ENCODE measurements at regions not wholly inside any gene's neighbourhood (a gene's known extent, or its start where the extent isn't known, plus 50 kb on each side); places are given as distances from the start of the nearest gene placed in this dataset.
"Not testable (repeated sequence)": the region's sequence is repeated elsewhere in the genome, so short reads cannot be mapped to it uniquely, and the experiment has no call there.

DNA sequence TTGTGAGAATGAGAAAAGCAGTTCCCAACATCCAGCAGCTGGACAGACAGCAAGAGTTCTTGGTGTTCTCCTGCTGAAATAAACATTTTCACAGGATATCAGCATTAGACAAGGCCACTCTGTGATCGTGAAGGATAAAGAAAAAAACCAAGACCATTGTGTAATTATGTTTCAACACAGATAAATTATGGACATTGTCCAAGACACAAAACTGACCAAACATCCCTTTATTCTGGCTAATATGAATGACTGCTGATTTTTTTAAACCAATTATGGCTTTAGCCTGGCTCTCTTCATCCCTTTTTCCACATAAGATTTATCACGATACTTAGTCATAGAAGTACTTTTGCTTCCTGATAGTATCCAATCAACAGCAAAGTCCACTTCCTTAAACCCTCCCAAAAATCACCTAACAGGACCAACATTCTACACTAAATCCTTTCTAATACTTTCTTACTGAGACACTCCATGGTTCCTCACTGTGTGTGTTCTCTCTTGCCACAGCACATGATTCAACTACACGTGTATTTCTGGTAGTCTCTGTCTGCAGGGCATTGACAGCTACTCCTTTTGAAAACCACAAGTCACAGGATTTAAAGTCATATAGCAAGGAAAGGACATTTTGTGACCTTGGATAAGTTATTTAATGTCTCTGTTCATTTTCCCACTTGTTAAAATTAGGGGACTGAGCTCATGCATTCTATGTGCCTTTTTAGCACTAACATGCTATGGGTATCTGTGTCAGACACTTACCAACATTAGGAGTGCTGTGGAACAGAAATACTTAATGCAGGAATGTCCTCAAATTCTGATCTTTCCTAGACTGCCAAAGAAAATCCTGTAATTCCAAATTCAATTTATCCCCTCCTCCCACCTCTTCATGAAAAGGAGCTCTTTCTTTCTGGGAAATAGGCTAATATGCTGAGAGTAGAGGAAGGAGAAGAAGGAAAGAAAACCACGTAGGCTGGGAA lies 137.2 kb upstream of the PGRMC2 start:
- in situ Hi-C loops (cut with HindIII; ENCODE audit: low sequenced_read_pairs): loop anchor here (5.0 kb wide), 1 partner anchor 68 kb away; no protein-coding TSS in a partner anchor

DNA sequence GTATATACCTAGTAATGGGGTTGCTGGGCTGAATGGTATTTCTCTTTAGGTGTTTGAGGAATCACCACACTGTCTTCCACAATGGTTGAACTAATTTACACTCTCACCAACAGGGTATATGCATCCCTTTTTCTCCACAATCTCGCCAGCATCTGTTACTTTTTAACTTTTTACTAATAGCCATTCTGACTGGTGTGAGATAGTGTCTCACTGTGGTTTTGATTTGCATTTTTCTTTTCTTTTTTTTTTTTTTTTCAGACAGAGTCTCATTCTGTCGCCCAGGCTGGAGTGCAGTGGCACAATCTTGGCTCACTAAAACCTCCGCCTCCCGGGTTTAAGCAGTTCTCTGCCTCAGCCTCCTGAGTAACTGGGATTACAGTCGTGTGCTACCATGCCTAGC lies 134.7 kb upstream of the PGRMC2 start:
- in situ Hi-C loops (cut with HindIII; ENCODE audit: low sequenced_read_pairs): not testable (repeated sequence)

DNA sequence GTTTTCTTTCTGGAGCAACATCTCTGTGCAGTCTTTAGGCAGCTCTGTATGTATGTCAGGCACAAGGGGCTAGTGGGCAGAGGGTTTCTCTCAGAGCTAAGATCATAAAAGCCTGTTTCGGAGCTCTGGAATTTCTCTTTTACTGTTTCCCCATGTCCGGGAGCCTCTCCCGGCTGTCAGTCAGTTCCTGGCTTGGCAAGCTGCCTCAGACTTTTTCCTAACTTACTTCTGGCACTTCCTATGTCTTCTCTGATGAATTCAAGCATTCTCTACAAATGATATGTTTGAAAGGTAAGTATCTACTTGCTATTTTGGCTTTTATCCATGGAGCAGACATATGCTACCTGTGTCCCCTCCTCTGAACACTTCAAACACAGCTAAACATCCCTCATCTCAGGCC lies 129.3 kb upstream of the PGRMC2 start:
- in situ Hi-C loops (cut with HindIII; ENCODE audit: low sequenced_read_pairs): no loop called here

DNA sequence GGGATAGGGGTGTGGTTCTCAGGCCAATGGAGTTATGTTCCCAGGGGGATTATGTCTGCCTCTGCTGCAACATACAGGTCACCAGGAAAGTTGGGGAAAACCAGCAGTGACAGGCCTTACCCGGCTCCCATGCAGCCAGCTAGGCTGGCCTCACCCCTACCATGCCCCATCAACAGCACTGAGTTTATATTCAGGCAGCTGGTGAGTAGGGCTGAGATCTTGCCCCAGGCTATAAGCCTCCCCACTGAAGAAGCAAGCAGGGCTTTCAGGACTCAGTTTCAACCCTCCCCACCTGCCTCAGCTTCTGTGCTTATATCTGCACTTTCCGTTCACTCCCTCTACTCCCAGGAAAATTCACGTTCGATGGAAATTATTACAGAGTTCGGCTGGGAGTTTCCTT lies 122.4 kb upstream of the PGRMC2 start:
- in situ Hi-C loops (cut with HindIII; ENCODE audit: low sequenced_read_pairs): no loop called here

DNA sequence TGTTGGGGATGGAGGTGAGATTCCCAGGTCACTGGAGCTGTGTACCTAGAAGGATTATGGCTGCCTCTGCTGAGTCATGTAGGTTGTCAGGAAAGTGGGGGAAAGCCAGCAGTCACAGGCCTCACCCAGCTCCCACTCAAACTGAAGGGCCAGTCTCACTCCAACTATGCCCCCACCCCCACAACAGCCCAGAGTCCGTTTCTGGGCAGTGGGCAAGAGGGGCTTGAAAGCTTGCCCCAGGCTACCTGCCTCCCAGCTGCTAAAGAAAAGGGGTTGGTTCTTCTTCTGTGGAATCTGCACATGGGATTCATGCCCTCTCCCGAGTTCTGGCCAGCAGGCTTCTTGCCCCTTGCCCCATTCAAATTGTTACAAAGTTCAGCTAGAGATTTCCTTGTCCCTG lies 116.0 kb upstream of the PGRMC2 start:
- in situ Hi-C loops (cut with HindIII; ENCODE audit: low sequenced_read_pairs): no loop called here

DNA sequence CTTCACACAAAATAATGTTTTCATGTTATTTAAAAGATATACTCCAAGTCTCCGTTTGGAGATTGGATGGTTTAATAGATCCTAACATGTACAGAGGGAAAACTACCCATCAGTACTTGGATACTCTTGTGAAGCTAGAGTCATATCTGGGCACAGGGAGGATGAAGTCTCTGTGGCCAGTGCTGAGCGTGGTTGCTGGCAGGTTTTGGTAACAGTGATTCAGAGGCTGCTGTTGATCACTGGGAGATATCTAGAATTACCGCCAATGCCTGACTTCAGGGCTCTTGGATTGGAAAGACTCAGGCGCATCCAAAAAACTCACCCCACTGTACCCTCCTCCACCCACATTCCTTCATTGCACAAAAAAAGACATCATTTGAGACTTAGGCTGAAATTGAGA lies 107.2 kb upstream of the PGRMC2 start:
- in situ Hi-C loops (cut with HindIII; ENCODE audit: low sequenced_read_pairs): no loop called here

DNA sequence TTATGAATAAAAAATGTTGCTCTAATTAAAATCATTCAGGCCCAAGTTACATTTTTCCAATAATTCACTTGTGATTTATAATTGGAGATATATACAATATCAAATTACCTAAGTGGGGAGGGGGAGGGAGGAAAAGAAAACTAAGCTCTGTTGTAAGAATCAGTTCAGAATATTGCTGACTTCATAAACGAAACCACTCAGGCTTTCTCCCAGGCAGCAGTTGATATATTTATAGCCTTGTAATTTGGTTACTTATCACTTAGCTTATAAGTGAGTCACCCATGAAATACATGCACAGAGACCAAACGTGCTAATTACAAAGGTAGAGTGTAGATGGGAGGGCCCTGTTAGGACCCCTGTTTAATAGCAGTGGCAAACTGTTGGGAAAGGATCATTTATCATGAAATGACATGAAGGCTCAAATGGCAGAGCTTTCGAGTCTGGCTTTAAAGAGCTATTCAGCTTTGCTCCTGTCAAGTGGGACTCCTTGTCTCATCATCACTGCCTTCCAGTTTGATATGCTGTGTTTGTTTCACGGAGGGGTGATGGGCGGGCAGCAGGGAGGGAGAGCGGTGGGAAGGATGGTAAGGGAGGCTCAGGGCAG lies 105.6 kb upstream of the PGRMC2 start:
- in situ Hi-C loops (cut with HindIII; ENCODE audit: low sequenced_read_pairs): no loop called here

DNA sequence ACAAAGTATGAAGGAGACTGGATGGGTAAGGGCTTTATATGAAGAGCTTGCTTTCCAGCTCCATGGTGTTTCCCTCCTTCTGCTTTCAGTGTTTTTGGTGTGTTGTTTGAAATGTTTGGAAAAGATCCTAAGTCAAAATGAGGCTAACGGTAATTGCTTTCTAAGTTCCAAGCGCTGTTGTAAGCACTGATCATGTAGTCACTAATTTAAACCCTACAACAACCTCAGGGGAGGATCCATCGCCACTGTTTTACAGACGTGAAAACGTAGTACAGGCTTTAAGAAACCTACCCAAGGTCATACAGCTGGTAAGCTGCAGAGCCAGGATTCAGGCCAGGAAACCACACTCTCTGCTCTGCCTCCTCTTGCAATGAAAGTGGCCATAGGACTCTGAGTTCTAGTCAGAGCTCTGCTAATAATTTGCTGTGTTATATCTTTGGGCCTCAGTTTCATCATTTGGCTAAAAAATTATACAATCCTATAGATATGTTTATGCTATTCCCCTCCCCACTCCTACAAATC lies 102.9 kb upstream of the PGRMC2 start:
- in situ Hi-C loops (cut with HindIII; ENCODE audit: low sequenced_read_pairs): no loop called here

DNA sequence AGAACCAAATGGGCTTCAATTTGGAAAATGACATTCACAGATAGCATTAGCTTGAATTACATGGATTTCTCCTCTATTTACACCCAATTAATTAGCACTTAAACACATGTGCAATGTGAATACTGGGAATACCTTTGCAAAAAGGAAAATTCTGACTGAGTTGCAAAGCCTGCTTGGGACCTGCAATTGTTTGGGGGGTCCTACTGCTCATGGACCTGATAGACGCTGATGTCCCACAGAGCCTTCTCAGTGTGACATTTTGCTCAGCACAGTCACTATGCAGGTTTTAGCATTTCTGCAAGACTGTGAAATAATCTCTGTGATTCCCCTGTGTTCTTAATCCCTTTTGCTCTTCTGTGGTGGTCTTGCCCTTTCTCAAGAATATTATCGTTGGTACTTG lies 101.2 kb upstream of the PGRMC2 start:
- in situ Hi-C loops (cut with HindIII; ENCODE audit: low sequenced_read_pairs): no loop called here

DNA sequence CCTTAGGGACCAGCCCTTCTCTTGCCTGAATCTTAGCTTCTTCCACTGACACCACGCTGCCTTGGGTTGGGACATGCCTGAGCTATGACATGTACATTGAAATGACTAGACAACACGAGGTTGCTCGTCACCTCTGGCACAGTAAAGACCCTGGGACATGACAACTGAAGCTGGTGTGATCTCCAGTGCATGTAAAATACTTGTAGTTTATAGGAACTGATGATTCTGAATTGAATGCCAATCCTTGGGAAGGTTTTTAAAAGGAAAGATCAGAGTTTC lies 100.7 kb upstream of the PGRMC2 start:
- in situ Hi-C loops (cut with HindIII; ENCODE audit: low sequenced_read_pairs): no loop called here

DNA sequence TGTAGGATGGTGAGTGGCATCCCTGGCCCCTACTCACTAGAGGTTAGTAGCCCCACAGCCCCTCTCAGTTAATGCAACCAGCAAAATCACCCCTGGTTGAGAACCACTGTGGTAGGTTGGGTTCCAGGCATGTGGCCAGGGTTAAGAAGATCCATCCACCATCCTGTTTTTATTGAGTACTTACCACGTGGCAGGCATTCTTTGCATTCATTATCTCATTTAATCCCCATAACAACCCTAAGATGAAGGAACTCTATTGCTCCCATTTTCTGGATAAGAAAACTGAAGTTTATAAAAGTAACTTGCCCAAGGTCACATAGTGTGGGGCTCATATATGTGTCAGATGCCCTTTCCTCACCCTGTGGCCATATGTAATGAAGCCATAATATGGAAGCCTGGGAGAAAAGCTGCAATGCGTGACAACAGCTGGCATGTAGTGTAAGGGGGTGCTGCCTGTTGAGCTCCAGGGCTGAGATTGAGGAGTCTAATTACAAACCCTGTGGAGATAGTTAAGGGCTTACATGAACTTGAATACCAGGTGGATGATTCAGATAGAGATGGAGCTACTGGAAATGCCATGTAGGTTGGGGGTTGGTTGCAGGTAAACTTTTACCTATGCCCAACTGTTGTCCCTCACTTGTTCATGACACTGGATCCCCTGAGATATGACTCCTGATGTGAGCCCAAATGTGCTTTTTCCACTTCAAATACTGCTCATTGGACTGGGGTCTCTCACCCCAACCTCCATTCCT lies 100.2 kb upstream of the PGRMC2 start:
- in situ Hi-C loops (cut with HindIII; ENCODE audit: low sequenced_read_pairs): no loop called here

DNA sequence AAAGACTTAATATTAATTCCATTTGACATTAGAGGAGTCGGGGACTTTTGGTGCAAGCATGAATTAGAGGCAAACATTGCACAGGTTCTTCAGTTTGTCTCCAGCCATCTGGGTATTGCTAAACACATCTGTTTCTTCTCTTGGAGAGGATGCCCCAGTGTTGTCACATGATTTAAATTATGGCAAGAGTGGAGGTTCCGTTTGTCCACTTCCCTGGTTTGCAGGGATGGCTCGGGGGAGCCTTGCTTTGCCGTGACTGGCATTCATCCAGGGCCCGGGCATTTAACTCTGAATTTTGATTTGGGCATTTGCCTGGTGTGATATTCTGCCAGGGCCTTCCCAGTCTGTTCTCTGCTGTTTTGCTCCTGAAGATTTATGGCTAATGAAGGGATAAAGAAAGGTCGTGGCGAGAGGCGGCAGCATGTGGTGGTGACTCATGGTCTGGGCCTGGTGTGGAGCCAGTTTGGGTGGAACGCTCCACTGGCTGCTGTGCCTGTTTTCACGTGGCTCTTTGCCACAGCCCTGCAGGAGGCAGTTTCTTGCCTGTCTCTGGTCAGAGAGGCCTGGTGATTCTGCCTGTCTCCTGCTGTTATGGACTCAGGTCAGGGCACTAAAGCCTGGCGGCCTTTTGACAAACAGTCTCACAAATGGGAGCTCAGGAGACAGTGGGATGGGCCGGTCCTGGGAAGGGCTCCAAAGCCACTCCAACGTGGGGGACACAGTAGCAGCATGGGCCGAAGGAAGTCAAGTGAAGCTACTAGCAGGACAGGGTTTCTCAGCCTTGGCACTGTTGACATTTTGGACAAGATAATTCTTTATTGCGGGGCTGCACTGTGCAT lies 99.4 kb upstream of the PGRMC2 start:
- in situ Hi-C loops (cut with HindIII; ENCODE audit: low sequenced_read_pairs): no loop called here

DNA sequence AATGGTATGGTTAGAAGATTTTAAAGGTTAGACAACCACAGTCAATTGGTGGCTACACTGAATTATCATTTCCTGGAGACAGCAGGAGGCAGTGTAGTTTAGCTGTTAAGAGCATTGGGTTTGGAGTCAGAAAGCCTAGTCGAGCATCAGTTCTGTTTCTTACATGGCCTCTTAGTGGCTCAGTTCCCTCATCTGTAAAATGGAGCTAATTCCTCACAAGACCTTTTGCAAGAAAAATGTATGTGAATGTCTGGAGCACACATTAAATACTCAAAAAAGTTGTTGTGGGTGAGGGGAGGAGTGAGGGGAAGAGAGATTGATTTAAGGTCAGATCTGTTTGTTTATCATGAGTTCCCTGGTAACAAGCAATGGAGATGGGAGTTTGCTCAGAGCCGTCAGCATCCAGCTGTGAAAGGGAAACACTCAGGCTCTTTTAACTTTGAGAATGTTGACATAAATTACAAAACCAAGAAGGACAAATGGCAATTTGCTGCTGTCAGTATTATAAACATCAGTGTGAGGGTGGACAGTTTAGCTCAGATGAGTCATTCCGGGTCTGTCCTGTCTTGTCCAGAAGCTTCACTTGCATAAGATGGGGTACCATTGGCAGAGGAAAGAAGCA lies 98.2 kb upstream of the PGRMC2 start:
- in situ Hi-C loops (cut with HindIII; ENCODE audit: low sequenced_read_pairs): no loop called here

DNA sequence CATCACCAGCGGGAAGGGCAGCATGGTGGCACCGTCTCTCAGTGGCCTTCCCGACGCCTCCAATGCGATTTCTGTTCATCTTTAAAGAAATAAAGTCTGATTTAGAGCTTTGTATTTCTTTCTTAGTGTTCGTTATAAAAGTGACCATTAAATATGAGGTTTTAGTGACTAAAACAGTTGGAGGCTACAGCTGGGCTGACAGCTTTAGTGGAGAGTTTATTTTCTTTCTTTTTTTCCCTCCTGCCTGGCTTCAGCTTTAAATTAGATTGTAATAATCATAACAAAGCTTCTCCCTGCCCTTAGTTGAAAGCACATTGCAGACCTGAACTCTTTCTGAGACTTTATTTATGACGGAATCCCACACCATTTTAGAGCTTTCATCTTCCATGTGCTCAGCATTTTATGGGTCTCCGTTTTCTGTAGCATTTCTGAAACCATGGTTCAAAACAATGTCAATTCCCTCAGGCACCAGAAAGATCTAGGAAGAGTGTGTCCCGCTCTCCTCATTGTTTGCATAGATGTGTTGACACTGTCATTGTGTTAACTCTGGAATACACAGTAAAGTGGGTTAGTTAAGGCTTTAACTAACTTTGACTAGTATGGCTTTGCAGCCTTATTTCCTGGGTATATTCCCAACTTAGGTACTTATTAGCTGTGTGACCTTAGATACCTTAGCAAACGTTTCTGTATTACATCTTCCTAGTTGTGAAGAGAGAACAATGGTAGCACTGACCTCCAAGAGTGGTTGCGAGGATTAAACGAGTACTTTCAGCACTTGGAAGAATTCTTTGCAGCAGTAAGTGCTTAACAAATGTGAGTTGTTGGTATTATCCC lies 97.4 kb upstream of the PGRMC2 start:
- in situ Hi-C loops (cut with HindIII; ENCODE audit: low sequenced_read_pairs): no loop called here

DNA sequence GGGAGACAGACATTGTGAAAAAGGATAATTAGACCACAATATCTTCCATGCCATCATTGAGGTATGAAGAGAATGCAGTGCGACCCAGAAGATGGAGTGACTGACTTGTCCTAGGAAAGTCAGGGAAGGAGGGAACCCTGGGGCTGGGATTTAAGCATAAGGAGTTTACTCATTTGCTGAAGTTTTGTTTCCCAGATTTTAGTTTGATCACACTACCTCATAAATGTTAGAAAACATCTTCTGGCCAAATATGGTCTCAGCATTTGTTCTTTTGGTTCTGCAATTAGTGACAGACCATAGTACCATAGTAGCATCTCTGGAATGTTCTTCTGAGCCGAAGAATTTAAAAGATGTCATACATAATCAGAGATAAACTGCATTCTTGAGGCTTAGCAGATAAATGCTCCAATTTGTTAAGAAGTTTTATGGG lies 96.5 kb upstream of the PGRMC2 start:
- in situ Hi-C loops (cut with HindIII; ENCODE audit: low sequenced_read_pairs): no loop called here

DNA sequence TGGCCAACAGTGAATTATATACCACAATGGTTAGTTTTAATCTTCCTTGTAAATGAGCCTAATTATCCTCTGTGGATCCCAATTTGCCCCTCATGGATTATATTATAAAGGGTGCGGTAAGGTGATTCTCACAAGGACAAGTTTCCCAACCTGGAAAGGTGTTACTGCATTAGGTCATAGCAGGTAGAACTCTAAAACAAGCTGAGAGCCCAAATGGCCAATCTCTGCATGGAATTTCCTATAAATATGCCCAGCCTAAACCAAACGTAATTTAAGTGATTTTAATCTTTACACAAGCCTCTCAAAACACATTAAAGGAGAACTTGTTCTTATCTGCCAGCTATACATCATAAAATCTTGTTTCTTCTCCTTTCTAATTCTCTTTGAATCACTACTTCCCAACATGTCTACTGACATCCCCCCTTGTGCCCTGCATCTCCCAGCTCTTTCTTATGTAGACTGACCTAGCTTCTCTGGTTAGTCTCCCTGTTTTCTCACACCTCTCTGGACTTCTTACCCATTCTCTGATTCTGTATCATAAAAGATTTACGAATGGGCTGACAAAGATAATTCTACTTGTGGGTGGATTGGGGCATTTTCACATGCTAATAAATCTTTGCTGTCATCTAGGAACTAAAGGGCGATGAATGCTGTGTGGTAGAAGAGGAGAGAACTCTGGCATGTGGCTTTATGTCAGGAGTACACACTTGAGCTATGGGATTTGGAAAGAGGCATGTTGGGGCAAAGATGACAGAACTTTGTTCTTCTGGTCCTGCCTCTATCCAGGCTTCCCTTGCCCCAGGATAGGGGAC lies 94.3 kb upstream of the PGRMC2 start:
- in situ Hi-C loops (cut with HindIII; ENCODE audit: low sequenced_read_pairs): no loop called here

DNA sequence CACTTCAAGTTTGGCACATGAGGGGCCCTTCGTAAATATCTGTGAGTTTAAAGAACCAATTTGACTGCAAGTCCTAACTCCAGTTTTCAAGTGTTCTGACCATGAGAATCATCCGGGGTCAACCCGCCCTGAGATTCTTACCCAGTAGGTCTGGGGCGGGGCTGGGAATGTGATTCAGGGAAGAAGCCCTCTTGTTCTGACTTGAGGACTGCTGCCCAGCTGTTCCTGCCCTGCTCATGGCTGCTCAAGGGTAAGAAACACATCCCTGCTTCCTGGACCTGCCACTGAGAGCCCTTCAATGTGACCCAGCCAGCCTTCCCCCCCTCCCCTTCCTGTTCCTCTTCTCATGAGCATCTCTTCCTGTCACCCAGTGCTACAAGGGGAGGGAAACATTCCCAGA lies 92.7 kb upstream of the PGRMC2 start:
- in situ Hi-C loops (cut with HindIII; ENCODE audit: low sequenced_read_pairs): no loop called here

DNA sequence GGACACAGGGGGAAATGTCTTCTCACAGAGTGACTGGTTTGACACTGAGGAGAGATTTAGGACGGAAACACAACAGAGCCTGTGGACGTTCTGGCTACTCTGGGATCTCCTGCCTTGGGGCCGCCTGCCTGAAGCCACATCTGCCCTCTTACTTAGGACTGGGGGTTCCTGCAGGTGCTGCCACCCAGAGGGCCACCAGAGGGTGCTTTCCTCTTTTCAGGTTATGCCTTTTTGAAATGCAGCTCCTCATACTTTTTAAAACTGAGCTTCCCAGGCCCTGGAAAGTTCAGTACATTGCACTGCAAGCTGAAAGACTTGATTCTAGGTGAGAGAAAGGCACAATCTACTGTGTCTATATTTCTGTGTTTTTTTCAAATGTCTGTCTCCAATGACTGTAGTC lies 92.2 kb upstream of the PGRMC2 start:
- in situ Hi-C loops (cut with HindIII; ENCODE audit: low sequenced_read_pairs): no loop called here

DNA sequence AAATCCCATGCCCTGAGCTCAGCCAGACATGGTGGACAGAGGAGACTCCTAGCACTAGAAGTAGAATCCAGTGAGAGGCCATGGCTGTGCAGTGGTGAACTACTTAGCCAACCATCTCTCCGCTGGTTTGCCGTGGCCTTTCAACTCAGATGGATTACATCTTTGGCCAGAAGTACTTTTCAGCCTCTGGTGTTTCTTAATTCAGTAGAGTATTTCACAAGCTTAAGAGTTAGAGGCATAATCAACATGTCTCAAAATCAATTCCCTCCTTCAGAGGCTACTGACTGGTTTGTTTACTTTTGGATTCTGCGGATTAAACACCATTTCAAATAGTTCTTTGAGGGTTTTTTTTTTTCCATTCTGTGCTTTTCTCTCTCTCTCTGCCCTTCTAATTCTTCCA lies 91.1 kb upstream of the PGRMC2 start:
- in situ Hi-C loops (cut with HindIII; ENCODE audit: low sequenced_read_pairs): no loop called here
